ENCODE measurements at regions not wholly inside any gene's neighbourhood (a gene's known extent, or its start where the extent isn't known, plus 50 kb on each side); places are given as distances from the start of the nearest gene placed in this dataset.

GRCh38 chr5:39783756-39784421, 359.1 kb upstream of the DAB2 start:
- H3K4me3 ChIP-seq (ENCODE audit: low read length): no peak overlapping the region
- TF ChIP-seq CTCF (conservative IDR thresholded peaks at IDR 0.05; ENCODE audit: low read length): no peak

GRCh38 chr5:39780347-39780746, 355.6 kb upstream of the DAB2 start:
- peak; percentile 70 for DNase-seq (ENCODE audit: low read depth)
- no peak for TF ChIP-seq CTCF (conservative IDR thresholded peaks at IDR 0.05; ENCODE audit: low read length)
- H3K4me3 ChIP-seq (ENCODE audit: low read length): no peak overlapping the region

More at GRCh38 chr5:39783756-39784421, 359.1 kb upstream of the DAB2 start:
- peak; percentile 77 for DNase-seq (ENCODE audit: low read depth)

- DNase-seq (ENCODE audit: low read depth): peak; percentile 63
- TF ChIP-seq CTCF (conservative IDR thresholded peaks at IDR 0.05; ENCODE audit: low read length): no peak
- H3K4me3 ChIP-seq (ENCODE audit: low read length): no peak overlapping the region
These were observed 355.1 kb upstream of the DAB2 start for GRCh38 chr5:39779831-39780230.

- TF ChIP-seq CTCF (conservative IDR thresholded peaks at IDR 0.05; ENCODE audit: low read length): no peak
- DNase-seq (ENCODE audit: low read depth): no peak
- no peak overlapping the region for H3K4me3 ChIP-seq (ENCODE audit: low read length)
These were observed 351.1 kb upstream of the DAB2 start for GRCh38 chr5:39775797-39776365.

DNA sequence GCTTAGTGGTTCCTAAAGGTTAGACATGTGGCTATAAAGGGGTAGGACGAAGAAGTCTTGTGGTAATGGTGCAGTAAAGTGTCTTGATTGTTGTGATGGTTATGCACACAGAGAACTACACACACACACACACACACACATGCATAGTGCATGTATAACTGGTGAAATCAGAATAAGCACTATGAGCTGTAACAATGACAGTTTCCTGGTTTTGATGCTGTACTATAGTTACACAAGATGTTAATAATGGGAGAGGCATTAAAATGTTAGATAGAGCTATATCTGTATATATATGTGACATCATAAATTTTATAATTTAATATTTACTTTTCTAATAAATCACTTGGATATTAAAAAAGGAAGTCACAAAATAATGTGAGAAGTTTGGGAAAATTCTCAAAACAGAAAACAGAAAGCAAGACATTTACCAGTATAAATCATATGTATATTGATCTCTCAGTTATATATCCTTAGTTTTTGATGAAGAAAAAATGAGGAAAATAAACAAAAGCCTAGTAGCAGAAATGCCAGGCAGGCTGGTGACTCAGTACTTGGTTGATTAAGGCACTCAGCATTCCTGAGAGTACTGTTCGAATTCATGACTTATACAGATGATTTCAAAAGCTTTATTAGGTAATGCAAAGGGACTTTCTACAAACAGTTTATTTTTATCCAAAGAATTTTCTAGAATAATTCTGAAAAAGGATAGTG, 350.5 kb upstream of the DAB2 start:
- no peak overlapping the region for H3K4me3 ChIP-seq (ENCODE audit: low read length)
- peak; percentile 91 for DNase-seq (ENCODE audit: low read depth)
- no peak for TF ChIP-seq CTCF (conservative IDR thresholded peaks at IDR 0.05; ENCODE audit: low read length)

- no peak overlapping the region for H3K4me3 ChIP-seq (ENCODE audit: low read length)
- no peak for TF ChIP-seq CTCF (conservative IDR thresholded peaks at IDR 0.05; ENCODE audit: low read length)
- DNase-seq (ENCODE audit: low read depth): peak; percentile 41
These were observed 349.8 kb upstream of the DAB2 start for GRCh38 chr5:39774605-39775004.

DNA sequence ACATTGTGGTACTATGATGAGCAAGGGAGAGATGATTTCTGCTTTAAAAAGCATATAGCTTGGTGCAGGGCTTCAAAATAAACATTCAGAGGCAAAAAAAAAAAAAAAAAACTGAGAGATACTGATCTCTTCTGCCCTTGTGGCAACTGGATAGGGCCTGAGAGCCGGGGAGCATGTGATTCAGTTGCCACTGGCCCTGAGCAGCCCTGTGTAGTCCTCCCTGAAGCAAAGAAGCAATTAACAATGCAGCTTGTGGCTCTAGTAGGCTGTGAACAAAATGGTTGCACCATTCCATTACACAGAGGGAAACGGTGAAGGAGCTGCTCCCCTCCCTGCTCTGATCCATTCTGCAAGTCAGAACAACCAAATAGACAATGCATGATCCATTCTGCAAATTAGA, 347.5 kb upstream of the DAB2 start:
- H3K4me3 ChIP-seq (ENCODE audit: low read length): no peak overlapping the region
- no peak for DNase-seq (ENCODE audit: low read depth)
- TF ChIP-seq CTCF (conservative IDR thresholded peaks at IDR 0.05; ENCODE audit: low read length): no peak
